ENCODE measurements at regions not wholly inside any gene's neighbourhood (a gene's known extent, or its start where the extent isn't known, plus 50 kb on each side); places are given as distances from the start of the nearest gene placed in this dataset.

DNA sequence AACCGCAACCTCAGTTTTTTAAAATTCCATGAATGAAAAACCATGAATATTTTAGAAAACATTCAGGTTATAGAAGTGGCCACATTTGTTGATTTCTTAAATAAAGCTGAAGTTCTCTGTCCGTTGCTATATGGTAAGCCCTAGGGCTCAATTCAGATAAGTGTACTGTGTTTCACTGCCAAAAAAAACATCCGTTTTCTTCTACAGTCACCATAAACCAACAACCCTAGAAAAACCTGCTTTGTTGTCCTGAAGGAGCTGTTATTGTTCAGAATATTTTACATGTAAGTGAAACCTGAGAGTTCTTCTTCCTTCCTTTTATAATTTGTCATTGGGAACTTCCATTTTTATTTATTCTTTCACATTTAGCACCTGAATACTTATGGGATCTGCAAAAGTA lies 274.1 kb downstream of the TFAP2A start:
- TF ChIP-seq, protein P1, sequence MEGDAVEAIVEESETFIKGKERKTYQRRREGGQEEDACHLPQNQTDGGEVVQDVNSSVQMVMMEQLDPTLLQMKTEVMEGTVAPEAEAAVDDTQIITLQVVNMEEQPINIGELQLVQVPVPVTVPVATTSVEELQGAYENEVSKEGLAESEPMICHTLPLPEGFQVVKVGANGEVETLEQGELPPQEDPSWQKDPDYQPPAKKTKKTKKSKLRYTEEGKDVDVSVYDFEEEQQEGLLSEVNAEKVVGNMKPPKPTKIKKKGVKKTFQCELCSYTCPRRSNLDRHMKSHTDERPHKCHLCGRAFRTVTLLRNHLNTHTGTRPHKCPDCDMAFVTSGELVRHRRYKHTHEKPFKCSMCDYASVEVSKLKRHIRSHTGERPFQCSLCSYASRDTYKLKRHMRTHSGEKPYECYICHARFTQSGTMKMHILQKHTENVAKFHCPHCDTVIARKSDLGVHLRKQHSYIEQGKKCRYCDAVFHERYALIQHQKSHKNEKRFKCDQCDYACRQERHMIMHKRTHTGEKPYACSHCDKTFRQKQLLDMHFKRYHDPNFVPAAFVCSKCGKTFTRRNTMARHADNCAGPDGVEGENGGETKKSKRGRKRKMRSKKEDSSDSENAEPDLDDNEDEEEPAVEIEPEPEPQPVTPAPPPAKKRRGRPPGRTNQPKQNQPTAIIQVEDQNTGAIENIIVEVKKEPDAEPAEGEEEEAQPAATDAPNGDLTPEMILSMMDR (IDR thresholded peaks at IDR 0.05), result no peak
- TF ChIP-seq POLR2A (IDR thresholded peaks at IDR 0.05), result no peak

All from uterus (tissue), 2 donors.